HG02852 (cell line): ENCODE measurements at regions not wholly inside any gene's neighbourhood (a gene's known extent, or its start where the extent isn't known, plus 50 kb on each side); places are given as distances from the start of the nearest gene placed in this dataset.

ENCODE experiments used
- ATAC-seq: cut with Tn5 transposase; IDR thresholded peaks from one replicate; pipeline ENCODE4 v1.9.1; 2021; ENCODE audit warnings: mild to moderate bottlenecking, moderate library complexity; ENCODE audit not compliant: unreplicated experiment

DNA sequence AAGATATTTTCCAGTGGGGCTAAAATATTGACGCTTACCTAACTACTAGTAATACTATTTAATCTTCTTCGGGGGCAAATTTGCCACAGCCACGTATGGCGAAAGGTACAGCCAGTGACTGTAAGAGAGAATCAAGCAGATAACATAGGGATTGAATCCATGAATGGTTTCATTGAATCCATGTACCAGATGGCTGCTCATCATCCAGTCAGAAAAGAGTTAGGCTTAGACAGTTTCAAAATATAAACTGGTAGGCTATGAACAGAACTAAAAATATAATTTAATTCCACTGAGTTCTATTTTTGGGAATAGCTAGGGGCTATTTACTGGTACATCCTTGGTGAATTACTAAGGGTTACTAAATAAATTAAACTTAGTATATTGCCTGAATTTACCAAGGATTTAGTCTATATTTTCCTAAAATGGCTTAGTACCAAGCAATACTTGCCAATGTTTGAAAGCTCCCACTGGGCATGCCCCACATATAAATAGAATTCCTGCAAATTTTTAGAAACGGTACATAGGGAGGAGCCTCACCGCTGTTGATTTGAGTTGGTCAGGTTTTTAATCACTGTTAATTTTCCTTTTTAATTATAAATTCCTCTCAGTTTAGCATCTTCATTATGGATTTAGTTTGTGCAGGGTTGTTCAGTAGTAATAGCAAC is 55.8 kb upstream of the VLDLR start:
- ATAC-seq = no peak

DNA sequence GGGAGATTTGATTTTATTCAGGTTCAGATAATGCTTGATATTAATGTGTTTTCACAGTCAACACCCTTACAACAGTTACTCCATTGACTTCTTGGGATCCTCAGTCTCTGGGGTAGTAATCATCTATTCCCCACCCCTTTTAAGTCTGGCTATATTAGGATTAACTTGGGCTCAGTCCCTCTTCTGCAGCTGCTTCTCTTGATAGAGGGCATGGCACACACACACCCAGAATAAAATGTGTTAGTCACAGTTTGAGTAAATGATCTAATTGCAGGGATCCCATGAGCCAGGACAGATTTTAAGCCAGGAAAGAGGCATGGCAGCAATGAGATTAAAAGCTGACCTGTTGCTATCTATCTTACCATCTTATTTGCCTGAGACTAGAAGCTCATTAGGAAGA is 53.7 kb upstream of the VLDLR start:
- no peak for ATAC-seq

DNA sequence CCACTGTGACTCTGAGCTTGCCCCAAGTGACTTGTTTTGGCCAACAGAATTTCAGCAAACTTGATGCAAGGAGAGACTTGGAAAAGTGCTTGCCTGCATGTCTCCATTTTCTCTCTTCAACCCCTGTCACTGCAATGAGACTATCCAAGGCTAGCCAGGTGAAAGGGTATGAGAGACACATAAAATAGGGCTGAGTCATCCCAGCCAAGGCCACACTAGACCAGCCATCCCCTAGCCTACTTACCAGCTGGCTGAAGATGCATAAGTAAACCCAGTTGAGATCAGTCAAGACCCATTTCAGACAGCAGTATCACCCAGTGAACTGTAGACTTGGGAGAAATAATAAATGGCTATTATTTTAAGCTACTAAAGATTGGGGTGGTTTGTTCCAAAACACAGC is 52.9 kb upstream of the VLDLR start:
- no peak for ATAC-seq

DNA sequence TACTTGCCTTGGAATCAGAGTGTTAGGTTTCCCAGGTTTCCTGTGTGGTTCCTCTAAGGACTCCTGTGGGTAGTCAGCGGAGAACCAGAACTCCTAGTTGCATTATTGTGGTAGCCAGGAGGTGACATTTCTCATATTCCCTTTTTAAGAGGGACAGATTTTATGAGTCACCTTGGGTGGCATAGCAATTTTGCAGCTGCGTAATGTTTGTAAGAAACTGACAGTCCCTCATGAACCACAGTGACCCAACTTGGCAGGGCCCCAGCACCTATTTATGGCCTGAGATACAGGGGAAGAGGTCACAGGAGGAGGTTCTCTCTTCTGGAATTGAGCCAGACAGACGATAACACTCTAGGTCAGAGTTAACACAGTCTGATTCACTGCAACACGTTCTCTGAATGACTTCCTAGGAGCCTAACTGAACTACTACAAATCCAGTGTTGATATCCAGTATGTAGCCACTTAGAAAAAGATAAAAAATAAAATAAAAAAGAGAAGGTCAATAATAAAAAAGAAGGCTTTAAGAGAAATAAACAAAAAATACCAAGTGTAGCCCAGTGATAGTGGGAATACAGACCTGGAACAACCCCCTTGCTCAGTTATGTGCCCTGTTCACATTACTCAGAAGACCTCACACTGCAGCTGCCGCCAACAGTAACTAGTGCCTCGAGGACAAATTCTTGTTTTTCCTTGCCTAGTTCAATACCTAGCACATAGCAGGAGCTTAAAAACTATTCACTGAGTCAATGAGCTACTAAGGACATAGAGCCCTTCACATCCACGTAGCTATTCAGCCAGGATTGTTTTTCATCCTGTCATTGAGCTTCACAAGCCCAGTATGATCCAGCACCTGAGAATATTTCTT is 50.7 kb upstream of the VLDLR start:
- peak; percentile 70 for ATAC-seq
